HG03159 (cell line): ENCODE measurements at regions not wholly inside any gene's neighbourhood (a gene's known extent, or its start where the extent isn't known, plus 50 kb on each side); places are given as distances from the start of the nearest gene placed in this dataset.
A peak's percentile ranks its signal among the peaks of the same experiment; 100 is the strongest.

Source experiments
- ATAC-seq: cut with Tn5 transposase; IDR thresholded peaks from one replicate; pipeline ENCODE4 v1.9.1; 2021; ENCODE audit warnings: mild to moderate bottlenecking, moderate library complexity; ENCODE audit not compliant: unreplicated experiment

DNA sequence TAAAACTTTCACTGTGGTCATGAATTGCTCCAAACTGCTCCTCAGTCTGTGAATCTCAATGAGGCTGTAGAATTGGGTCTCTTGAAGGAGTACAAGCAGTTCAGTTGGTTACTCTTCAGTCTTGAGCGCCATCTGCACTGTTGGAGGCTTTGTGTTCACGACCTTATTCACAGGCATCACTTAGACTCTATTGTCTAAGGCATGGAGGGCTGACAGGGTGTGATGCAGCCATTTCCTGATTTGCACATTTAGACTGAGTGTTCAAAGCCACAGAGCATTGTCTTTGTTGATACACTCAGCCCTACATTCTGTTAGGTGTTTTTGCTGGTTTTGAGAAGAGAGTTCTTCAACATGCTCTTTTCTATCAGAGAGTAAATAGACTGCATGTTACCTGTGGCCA, 355.9 kb upstream of the RIOK2 start:
- no peak for ATAC-seq

DNA sequence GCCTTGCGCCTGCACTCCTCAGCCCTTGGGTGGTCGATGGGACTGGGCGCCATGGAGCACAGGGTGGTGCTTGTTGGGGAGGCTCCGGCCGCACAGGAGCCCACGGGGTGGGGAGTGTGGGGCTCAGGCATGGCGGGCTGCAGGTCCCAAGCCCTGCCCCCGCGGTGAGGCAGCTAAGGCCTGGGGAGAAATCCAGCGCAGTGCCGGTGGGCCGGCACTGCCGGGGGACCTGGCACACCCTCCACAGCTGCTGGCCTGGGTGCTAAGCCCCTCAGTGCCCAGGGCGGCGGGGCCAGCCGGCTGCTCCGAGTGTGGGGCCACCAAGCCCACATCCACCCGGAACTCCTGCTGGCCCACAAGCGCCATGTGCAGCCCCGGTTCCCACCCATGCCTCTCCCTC, 358.8 kb upstream of the RIOK2 start:
- ATAC-seq, result no peak

DNA sequence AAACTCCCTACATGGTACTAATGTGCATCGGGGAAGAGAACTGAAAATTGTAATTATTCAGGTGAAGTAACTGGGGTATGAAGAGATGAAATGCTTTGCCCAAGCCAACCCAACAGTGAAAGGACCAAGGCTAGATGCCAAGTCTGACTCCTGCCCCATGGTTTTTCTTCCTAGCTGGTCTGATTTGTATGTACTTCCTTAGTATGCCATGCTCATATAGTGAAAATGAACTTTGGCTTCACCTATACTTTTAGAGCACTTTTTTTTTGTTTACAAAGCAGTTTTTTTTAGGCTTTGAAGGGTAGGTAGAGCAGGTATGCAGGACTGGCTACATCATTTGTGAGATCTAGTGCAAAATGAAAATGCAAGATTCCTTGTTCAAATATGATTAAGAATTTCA, 359.4 kb upstream of the RIOK2 start:
- no peak for ATAC-seq

GRCh38 chr5:97543166-97543565, 360.1 kb upstream of the RIOK2 start:
- no peak for ATAC-seq

DNA sequence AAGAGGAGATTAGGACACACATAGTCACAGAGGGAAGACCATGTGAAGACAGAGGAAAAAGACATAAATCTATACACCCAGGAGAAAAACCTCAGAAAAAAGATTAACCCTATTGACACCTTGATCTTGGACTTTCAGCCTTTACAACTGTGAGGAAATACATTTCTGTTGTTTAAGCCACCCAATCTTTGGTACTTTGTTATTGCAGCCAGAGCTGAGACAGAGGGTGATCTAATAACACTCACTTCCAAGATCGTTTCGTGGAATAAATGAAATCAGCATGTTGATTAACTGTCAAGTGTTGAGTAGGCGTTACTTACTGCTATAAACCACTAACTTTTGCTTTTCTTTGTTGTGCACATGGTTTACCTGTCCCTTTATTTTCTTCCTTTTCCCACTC, 361.2 kb upstream of the RIOK2 start:
- ATAC-seq, result no peak

- no peak for ATAC-seq
These were observed 361.6 kb upstream of the RIOK2 start for GRCh38 chr5:97544678-97545077.

DNA sequence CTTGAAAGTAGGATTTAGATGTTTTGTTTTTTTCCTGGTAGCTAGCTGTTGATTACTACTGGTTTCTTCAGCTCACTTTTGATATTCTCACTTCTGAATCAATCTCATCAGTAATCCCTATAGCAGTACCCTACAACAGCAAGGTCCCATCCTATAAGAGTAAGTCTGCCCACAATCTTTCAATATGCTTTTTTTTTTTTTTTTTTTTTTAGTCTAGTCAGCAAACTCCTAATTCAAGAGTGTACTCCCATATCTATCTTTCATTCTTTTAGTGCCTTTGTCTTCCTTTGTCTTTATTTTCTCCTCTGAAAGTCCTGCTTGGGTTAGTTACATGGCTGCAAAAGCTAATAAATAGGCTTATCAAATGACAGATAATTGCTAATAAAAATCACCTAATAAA, 362.4 kb upstream of the RIOK2 start:
- no peak for ATAC-seq

DNA sequence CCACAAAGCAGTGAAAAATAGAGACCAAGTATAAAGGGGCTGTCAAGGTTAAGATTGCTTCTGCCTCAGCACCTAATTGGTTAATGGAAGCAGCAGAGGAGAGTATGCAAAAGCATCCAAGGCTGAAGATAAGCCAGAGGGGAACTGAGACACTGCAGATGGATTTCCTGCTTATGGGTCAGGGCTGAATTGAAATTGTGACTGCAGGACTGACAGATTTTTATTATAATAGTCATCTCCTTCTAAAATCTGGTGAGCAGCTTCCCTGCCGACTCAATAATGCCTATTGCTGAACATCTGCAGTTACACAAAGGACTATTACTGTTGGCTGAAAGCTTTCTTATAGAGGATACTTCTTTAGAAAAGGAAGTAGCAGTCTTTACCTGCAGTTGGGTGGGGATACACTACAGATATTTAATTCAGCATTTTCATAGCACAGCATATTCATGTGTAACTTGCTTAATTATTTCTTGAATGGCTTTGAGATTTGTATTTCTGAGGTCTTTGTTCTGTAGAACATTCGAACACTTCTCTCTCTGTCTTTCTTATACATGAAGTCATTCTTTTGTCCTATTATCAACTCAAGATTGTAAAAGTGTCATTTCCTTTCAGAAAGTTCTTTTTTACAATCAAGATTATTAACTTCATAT, 363.0 kb upstream of the RIOK2 start:
- ATAC-seq, result no peak

GRCh38 chr5:97547430-97547829, 364.4 kb upstream of the RIOK2 start:
- no peak for ATAC-seq

GRCh38 chr5:97547999-97548738, 365.1 kb upstream of the RIOK2 start:
- peak; percentile 87 for ATAC-seq

GRCh38 chr5:97548739-97549080, 365.7 kb upstream of the RIOK2 start:
- ATAC-seq, result no peak

GRCh38 chr5:97549496-97549895, 366.4 kb upstream of the RIOK2 start:
- no peak for ATAC-seq

GRCh38 chr5:97550164-97550563, 367.1 kb upstream of the RIOK2 start:
- no peak for ATAC-seq

DNA sequence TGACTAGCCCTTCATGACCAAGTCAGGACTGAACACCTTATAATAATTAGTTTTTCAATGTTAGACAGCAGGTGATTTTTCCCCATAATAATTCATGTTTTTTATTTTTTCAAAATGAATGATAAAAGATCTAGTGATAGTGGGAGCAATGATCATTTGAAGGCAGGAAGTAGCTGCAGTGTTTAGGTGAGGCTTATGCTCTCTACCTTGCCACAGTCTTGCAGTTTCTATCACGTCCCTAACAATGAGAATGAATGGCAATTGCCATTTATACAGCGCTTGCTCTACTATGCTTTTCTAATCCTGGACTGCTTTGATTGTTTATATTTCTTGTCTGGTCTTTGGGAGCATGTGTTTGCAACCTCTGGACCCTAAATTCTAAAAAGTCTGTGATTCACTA, 367.8 kb upstream of the RIOK2 start:
- ATAC-seq, result no peak

- no peak for ATAC-seq
These were observed 370.8 kb upstream of the RIOK2 start for GRCh38 chr5:97553604-97554452.

GRCh38 chr5:97554977-97555643, 372.1 kb upstream of the RIOK2 start:
- no peak for ATAC-seq

DNA sequence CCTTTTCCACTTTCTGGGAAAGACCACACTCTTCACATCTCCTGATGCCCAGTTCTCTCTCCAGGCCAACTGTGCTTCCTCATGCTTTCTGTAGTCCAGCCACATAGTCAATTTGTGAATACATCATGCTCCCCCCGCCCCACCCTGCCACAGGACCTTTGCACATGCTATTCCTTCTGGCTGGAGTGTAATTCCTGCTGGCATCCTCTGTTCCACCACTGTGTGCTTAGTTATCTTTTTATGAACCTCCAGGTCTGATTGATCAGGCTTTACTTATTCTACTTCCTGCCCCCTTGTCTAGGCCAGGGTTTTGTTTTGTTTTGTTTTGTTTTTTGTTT, 372.6 kb upstream of the RIOK2 start:
- ATAC-seq, result no peak

DNA sequence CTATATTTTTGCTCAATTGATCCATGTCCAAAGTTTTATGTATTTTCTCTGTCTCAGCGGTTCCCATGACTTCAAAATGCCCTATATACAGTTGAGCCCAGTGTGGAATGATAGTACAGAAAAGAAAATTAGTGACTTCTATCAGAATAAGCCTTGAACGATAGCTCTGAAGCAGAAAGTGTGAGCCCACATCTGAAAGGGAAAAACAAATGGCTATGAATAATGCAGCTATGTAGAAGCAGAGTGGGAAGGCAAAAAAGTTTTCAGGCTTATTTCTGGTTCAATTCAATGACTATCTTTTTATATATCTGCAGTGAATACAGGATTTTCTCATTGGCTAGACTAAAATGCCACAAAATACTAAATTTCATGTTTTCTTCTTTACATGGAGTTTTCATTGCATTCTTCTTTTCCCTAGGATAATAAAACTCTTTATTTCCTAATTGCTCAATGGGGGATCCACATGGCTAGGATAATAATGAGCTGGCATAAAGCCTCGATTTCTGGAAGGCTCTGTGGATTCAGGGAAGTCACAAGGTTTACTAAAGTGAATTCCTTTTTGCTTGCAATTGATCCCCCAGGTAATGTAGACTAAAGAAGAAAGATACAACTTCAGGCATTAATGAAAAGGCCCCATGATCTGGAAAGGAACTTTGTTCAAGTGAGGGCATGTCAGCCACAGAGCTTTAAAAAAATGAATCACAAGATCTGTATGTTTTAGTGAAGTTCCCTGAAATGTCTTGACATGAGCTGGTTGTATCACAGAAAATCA, 377.0 kb upstream of the RIOK2 start:
- ATAC-seq, result no peak

GRCh38 chr5:97560599-97560993, 377.5 kb upstream of the RIOK2 start:
- ATAC-seq, result no peak

DNA sequence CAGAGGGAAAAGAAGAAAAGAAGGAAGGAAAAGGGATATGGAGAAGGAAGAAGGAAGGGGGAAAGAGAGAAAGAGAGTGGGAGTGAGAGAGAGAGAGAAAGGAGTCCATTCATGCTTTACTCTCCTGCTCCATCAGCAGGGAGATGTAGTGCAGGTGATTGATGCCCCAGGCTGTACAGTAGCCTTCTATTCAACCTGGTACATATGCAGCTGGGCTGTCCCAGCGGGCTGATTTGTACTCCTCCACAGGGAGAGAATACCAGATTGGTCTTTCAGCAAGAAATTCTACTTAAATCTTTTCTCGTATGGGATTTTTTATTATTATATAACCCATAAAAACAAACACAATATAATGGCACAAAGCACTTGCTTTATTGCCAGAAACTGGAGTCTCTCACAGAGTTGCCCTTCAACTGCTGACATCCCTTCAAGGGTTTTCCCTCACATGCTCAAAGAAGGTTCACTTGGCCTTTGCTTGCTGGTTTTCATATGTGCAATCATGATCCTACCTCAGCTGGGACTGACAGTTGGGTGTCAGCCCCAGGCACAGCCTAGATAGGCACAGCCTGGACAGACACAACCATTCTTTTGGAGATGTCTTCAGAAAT, 380.1 kb upstream of the RIOK2 start:
- no peak for ATAC-seq
